HL-60 (cell line): ENCODE measurements at regions not wholly inside any gene's neighbourhood (a gene's known extent, or its start where the extent isn't known, plus 50 kb on each side); places are given as distances from the start of the nearest gene placed in this dataset.

Source experiments
- DNase-seq, 2 experiments: peaks; one replicate each; pipeline ENCODE4 v3.0.0-alpha.2; 2010 to 2020; ENCODE audit warnings: low read depth in 1 of 2, low spot score in 1 of 2
- H3K27ac ChIP-seq: fragments of 250-450 bp; sonication (Bioruptor Pico); replicated peaks from 2 replicates; pipeline ENCODE4 v1.5.1; 2020; ENCODE audit warnings: mild to moderate bottlenecking, moderate library complexity
- H3K27me3 ChIP-seq: fragments of 250-450 bp; sonication (Bioruptor Pico); 2 replicates; pipeline ENCODE4 v1.5.1; 2021; ENCODE audit warnings: mild to moderate bottlenecking, moderate library complexity; ENCODE audit not compliant: insufficient read depth, poor library complexity, severe bottlenecking
- H3K4me3 ChIP-seq: replicated peaks from 2 replicates; pipeline ENCODE4 v1.5.1; 2011; ENCODE audit warnings: mild to moderate bottlenecking, control low read depth, low read length; ENCODE audit not compliant: insufficient read depth
- GABPA ChIP-seq: IDR thresholded peaks from 2 replicates; pipeline ENCODE4 v1.6.1; 2012; ENCODE audit warnings: low read depth
- POLR2AphosphoS5 ChIP-seq: IDR thresholded peaks from 2 replicates; pipeline ENCODE4 v1.6.1; 2012; ENCODE audit warnings: low read depth
- SPI1 ChIP-seq: IDR thresholded peaks from 2 replicates; pipeline ENCODE4 v1.6.1; 2012; ENCODE audit warnings: low read depth, mild to moderate bottlenecking, borderline replicate concordance
- TF ChIP-seq, protein P1 (sequence below): IDR thresholded peaks from one replicate; pipeline ENCODE4 v1.5.1; 2011; ENCODE audit warnings: low read length, control low read depth, inconsistent platforms; ENCODE audit not compliant: insufficient read depth
- TF ChIP-seq, protein P2 (sequence below): IDR thresholded peaks from 2 replicates; pipeline ENCODE4 v1.6.1; 2012; ENCODE audit warnings: low read depth; ENCODE audit not compliant: insufficient replicate concordance

DNA sequence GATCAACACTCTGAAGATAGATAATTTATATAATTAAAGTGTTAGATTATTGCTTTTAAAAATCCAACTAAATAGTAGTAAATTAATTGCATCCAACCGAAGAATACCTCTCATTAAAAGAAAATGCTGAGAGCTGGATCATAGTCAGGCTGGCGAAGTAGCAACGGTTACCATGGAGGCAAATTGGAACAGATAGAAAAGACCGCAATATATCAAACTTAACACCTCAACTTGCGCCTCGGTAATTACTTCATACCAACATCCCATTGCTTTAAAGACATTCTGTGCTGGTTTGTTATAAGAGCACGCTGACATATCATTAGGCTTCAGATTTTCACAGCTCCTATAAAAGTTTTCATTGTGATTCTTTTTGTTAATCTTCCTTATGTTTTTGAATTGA, 183.8 kb upstream of the ZC3H15 start:
- no peak for TF ChIP-seq SPI1
- TF ChIP-seq, protein P1, sequence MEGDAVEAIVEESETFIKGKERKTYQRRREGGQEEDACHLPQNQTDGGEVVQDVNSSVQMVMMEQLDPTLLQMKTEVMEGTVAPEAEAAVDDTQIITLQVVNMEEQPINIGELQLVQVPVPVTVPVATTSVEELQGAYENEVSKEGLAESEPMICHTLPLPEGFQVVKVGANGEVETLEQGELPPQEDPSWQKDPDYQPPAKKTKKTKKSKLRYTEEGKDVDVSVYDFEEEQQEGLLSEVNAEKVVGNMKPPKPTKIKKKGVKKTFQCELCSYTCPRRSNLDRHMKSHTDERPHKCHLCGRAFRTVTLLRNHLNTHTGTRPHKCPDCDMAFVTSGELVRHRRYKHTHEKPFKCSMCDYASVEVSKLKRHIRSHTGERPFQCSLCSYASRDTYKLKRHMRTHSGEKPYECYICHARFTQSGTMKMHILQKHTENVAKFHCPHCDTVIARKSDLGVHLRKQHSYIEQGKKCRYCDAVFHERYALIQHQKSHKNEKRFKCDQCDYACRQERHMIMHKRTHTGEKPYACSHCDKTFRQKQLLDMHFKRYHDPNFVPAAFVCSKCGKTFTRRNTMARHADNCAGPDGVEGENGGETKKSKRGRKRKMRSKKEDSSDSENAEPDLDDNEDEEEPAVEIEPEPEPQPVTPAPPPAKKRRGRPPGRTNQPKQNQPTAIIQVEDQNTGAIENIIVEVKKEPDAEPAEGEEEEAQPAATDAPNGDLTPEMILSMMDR, result no peak
- Histone ChIP-seq H3K27ac (no peak overlapping the region), H3K27me3 (no peaks in the 10 kb centered on the region), H3K4me3 (no peak overlapping the region)
- DNase-seq, result no peak

DNA sequence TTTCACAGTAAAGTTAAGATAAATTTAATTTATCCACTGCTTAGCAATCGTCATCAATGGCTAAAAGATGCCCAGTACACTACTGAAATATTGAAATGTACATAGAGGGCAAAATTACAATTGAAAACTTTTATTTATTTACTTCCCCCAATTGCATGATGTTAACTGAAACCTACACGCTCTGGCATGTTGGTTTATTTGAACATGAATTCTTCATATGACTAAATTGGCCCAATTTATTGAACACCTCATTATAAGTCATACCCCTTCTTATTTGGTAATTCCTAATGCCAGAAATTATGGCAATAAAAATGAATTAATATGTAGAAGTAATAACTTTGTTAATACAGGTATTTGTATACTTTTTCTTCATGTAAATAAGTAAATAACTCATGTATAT, 183.0 kb upstream of the ZC3H15 start:
- DNase-seq, result no peak
- Histone ChIP-seq H3K27me3 (no peaks in the 10 kb centered on the region), H3K4me3 (no peak overlapping the region), H3K27ac (no peak overlapping the region)
- TF ChIP-seq, protein P1, result no peak
- TF ChIP-seq POLR2AphosphoS5, result no peak
- no peak for TF ChIP-seq GABPA
- TF ChIP-seq SPI1, result no peak
- TF ChIP-seq, protein P2, sequence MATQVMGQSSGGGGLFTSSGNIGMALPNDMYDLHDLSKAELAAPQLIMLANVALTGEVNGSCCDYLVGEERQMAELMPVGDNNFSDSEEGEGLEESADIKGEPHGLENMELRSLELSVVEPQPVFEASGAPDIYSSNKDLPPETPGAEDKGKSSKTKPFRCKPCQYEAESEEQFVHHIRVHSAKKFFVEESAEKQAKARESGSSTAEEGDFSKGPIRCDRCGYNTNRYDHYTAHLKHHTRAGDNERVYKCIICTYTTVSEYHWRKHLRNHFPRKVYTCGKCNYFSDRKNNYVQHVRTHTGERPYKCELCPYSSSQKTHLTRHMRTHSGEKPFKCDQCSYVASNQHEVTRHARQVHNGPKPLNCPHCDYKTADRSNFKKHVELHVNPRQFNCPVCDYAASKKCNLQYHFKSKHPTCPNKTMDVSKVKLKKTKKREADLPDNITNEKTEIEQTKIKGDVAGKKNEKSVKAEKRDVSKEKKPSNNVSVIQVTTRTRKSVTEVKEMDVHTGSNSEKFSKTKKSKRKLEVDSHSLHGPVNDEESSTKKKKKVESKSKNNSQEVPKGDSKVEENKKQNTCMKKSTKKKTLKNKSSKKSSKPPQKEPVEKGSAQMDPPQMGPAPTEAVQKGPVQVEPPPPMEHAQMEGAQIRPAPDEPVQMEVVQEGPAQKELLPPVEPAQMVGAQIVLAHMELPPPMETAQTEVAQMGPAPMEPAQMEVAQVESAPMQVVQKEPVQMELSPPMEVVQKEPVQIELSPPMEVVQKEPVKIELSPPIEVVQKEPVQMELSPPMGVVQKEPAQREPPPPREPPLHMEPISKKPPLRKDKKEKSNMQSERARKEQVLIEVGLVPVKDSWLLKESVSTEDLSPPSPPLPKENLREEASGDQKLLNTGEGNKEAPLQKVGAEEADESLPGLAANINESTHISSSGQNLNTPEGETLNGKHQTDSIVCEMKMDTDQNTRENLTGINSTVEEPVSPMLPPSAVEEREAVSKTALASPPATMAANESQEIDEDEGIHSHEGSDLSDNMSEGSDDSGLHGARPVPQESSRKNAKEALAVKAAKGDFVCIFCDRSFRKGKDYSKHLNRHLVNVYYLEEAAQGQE, result no peak

DNA sequence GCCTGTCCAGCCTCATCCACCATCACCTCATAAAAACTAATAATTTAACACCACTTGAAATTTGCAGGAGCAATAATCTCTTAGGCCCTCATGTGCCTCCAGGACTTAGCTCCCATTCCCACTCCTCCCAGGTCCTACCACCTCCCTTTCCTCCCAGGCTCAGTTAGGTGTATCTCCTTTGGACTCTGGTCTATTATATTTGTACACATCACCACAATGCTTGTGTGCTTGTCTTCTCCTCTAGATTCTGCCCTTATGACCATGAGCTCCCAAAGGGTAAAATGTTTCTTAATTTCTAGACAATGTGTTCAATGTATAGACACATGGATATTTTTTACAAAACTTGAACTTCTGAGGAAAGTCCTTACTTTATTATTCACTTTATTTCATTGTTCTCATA, 182.0 kb upstream of the ZC3H15 start:
- DNase-seq, result no peak
- no peaks in the 10 kb centered on the region for H3K27me3 ChIP-seq
- H3K27ac ChIP-seq, result no peak overlapping the region
- H3K4me3 ChIP-seq, result no peak overlapping the region
- TF ChIP-seq GABPA, result no peak
- TF ChIP-seq SPI1, result no peak
- TF ChIP-seq, protein P2, result no peak
- no peak for TF ChIP-seq POLR2AphosphoS5
- TF ChIP-seq, protein P1, result no peak

DNA sequence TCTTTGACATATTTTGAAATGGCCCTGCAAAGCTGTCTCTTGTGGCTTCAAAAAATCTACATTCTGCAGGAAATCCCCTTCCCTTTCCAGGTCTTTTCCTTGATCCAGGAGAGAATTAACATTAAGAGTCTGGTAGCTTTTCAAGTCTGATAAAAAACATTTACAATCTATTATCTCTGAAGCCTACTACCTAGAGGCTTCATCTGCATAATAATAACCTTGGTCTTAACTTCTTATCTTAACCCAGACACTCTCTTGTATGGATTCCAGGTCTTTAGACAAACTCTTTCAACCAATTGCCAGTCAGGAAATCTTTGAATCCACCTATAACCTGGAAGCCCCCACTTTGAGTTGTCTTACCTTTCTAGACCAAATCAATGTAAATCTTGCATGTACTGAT, 179.3 kb upstream of the ZC3H15 start:
- Histone ChIP-seq H3K27ac (no peak overlapping the region), H3K27me3 (no peaks in the 10 kb centered on the region), H3K4me3 (no peak overlapping the region)
- DNase-seq, result no peak
- TF ChIP-seq, protein P2, result no peak
- no peak for TF ChIP-seq POLR2AphosphoS5
- TF ChIP-seq GABPA, result no peak
- TF ChIP-seq SPI1, result no peak
- TF ChIP-seq, protein P1, result no peak
